Brain microvascular endothelial cell (primary cell): ENCODE measurements at regions not wholly inside any gene's neighbourhood (a gene's known extent, or its start where the extent isn't known, plus 50 kb on each side); places are given as distances from the start of the nearest gene placed in this dataset.

Source experiments
- DNase-seq: peaks from one replicate; pipeline ENCODE4 v3.0.0-alpha.2; 2020
- H3K27ac ChIP-seq: fragments of 250-450 bp; sonication (Bioruptor Pico); 2 replicates; pipeline ENCODE4 v1.5.1; 2020; ENCODE audit warnings: mild to moderate bottlenecking, moderate library complexity
- H3K27me3 ChIP-seq: fragments of 250-450 bp; sonication (Bioruptor Pico); replicated peaks from 2 replicates; pipeline ENCODE4 v1.5.1; 2020; ENCODE audit warnings: mild to moderate bottlenecking
- H3K36me3 ChIP-seq: fragments of 250-450 bp; sonication (Bioruptor Pico); replicated peaks from 2 replicates; pipeline ENCODE4 v1.5.1; 2020; ENCODE audit warnings: mild to moderate bottlenecking
- H3K4me3 ChIP-seq: 2 replicates; pipeline ENCODE4 v1.5.1; 2011; ENCODE audit warnings: low read depth, mild to moderate bottlenecking, control low read depth, low read length, moderate library complexity
- CTCF ChIP-seq: IDR thresholded peaks from 2 replicates; pipeline ENCODE4 v1.5.1; 2011; ENCODE audit warnings: low read depth, mild to moderate bottlenecking, moderate library complexity, low read length, control low read depth, inconsistent platforms; ENCODE audit errors: missing control alignments
- in situ Hi-C: cut with HindIII; loops from 2 replicates; pipeline ENCODE4 v1.10.0; 2017; ENCODE audit warnings: low sequenced_read_pairs, low pct_ligation_motif_present

- in situ Hi-C loops = no loop called here
- Histone ChIP-seq H3K27me3 (no peaks in the 10 kb centered on the region), H3K27ac (no peak overlapping the region), H3K4me3 (no peak overlapping the region), H3K36me3 (no peaks in the 10 kb centered on the region)
- TF ChIP-seq CTCF = no peak
- DNase-seq = no peak
These were observed 539.6 kb downstream of the SATB2 start for GRCh38 chr2:198917926-198918720.

- no peak for TF ChIP-seq CTCF
- Histone ChIP-seq H3K27ac (no peak overlapping the region), H3K4me3 (no peak overlapping the region), H3K36me3 (no peaks in the 10 kb centered on the region), H3K27me3 (no peaks in the 10 kb centered on the region)
- in situ Hi-C loops = no loop called here
- no peak for DNase-seq
These were observed 540.5 kb downstream of the SATB2 start for GRCh38 chr2:198917275-198917674.

- in situ Hi-C loops = no loop called here
- Histone ChIP-seq H3K27me3 (no peaks in the 10 kb centered on the region), H3K27ac (no peak overlapping the region), H3K36me3 (no peaks in the 10 kb centered on the region), H3K4me3 (no peak overlapping the region)
- TF ChIP-seq CTCF = no peak
- DNase-seq = no peak
These were observed 541.1 kb downstream of the SATB2 start for GRCh38 chr2:198916548-198917080.

GRCh38 chr2:198913394-198914152 is 544.2 kb downstream of the SATB2 start:
- Histone ChIP-seq H3K27me3 (no peaks in the 10 kb centered on the region), H3K36me3 (no peaks in the 10 kb centered on the region), H3K27ac (no peak overlapping the region), H3K4me3 (no peak overlapping the region)
- no peak for TF ChIP-seq CTCF
- no peak for DNase-seq
- in situ Hi-C loops = no loop called here

GRCh38 chr2:198909525-198910267 is 548.0 kb downstream of the SATB2 start:
- no peak for TF ChIP-seq CTCF
- in situ Hi-C loops = no loop called here
- no peak overlapping the region for H3K4me3 ChIP-seq
- no peak for DNase-seq
- H3K27ac ChIP-seq = no peak overlapping the region
- H3K27me3 ChIP-seq = no peaks in the 10 kb centered on the region
- H3K36me3 ChIP-seq = no peaks in the 10 kb centered on the region
